ENCODE measurements at regions not wholly inside any gene's neighbourhood (a gene's known extent, or its start where the extent isn't known, plus 50 kb on each side); places are given as distances from the start of the nearest gene placed in this dataset.

GRCh38 chr11:8338138-8338537 lies 74.5 kb upstream of the LMO1 start:
- FAIRE-seq = peak; percentile 59

More at GRCh38 chr11:8338138-8338537, 74.5 kb upstream of the LMO1 start:
- no peak overlapping the region for H3K4me2 ChIP-seq (ENCODE audit: control insufficient read depth, insufficient read depth)
- POLR2A ChIA-PET = no interaction called here
- intact Hi-C loops (cut with micrococcal nuclease; ENCODE audit: unreplicated experiment) (no loop called here), in situ Hi-C loops (cut with MboI) (loop anchor here (5.0 kb wide), 1 partner anchor 229 kb away; no protein-coding TSS in a partner anchor)
- ATAC-seq (peak; percentile 87), DNase-seq (ENCODE audit: low read depth, low spot score) (no peak)
- H3K9me3 ChIP-seq (replicated peaks; ENCODE audit: control insufficient read depth, insufficient read depth, low read length) = no peaks in the 10 kb centered on the region
- H3K4me1 ChIP-seq (ENCODE audit: control insufficient read depth, insufficient read depth, low read length) = peaks cover 7% of the 10 kb centered on the region
- no peak overlapping the region for H3K4me3 ChIP-seq
- TF ChIP-seq MLLT1 (IDR thresholded peaks at IDR 0.05) (no peak), SMC3 (IDR thresholded peaks at IDR 0.05; ENCODE audit: borderline replicate concordance, low read length) (peak; percentile 55; the same call in 1 of the 2 replicates), BRCA1 (IDR thresholded peaks at IDR 0.05; ENCODE audit: low read depth, low read length) (no peak), RAD21 (IDR thresholded peaks at IDR 0.05; ENCODE audit: insufficient read depth, low read depth, low read length) (peak; percentile 52), USF1 (IDR thresholded peaks at IDR 0.05; ENCODE audit: borderline replicate concordance, extremely low read length, insufficient read depth, low read depth, low read length) (no peak), WRNIP1 (IDR thresholded peaks at IDR 0.05; ENCODE audit: borderline replicate concordance, low read depth, low read length) (no peak), YY1 (IDR thresholded peaks at IDR 0.05; ENCODE audit: low read depth, low read length) (0 out of 2 replicates have a peak, but pooled peaks have one; percentile 30), CTCF (IDR thresholded peaks at IDR 0.05 in 2 of 3, conservative IDR thresholded peaks at IDR 0.05 in 1 of 3; ENCODE audit: control insufficient read depth in 2 of 3, extremely low read depth in 1 of 3, insufficient read depth in 1 of 3, low read depth in 3 of 3, low read length in 3 of 3) (peak; percentile 62 to 84 (median 79)), CBFB (IDR thresholded peaks at IDR 0.05; ENCODE audit: low read depth) (no peak)
- H3K79me2 ChIP-seq (ENCODE audit: control insufficient read depth, insufficient read depth, low read length) = no peaks in the 10 kb centered on the region
- no peak overlapping the region for H3K27ac ChIP-seq (ENCODE audit: control insufficient read depth, insufficient read depth)
- no peaks in the 10 kb centered on the region for H3K27me3 ChIP-seq (replicated peaks in 1 of 2; ENCODE audit: control insufficient read depth in 2 of 2, insufficient read depth in 2 of 2, low read length in 1 of 2)
- CTCF ChIA-PET = interaction anchor here (0.9 to 1.7 kb wide), 6 partner anchors 9 to 242 kb away, joined by 3 to 14 read pairs (median 4); no protein-coding TSS in a partner anchor
- H4K20me1 ChIP-seq (ENCODE audit: control insufficient read depth, insufficient read depth) = no peaks in the 10 kb centered on the region
- 6% methylated on average over 8 of the region's 8 CpGs for WGBS (ENCODE audit: insufficient coverage, insufficient replicate concordance, low lambda C conversion rate, missing lambda C conversion rate)
- H3K36me3 ChIP-seq (ENCODE audit: control insufficient read depth in 2 of 2, insufficient read depth in 2 of 2, low read length in 1 of 2) = no peaks in the 10 kb centered on the region
- SMC1A ChIA-PET (ENCODE audit: uncharacterized antibody, unreplicated experiment) = interaction anchor here (1.0 kb wide), 1 partner anchor 228 kb away, joined by 3 read pairs; no protein-coding TSS in a partner anchor
- H2AFZ ChIP-seq (ENCODE audit: control insufficient read depth, low read depth, low read length) = no peak overlapping the region
- no TSS peak for BruUV-seq (replicated peaks)
- H3K9ac ChIP-seq (ENCODE audit: control insufficient read depth, insufficient read depth, low read length) = no peak overlapping the region
- RAD21 ChIA-PET (ENCODE audit: unreplicated experiment) = interaction anchor here (0.9 to 1.0 kb wide), 2 partner anchors 11 to 97 kb away, joined by 3 read pairs; no protein-coding TSS in a partner anchor
